BJ (cell line): ENCODE measurements at regions not wholly inside any gene's neighbourhood (a gene's known extent, or its start where the extent isn't known, plus 50 kb on each side); places are given as distances from the start of the nearest gene placed in this dataset.

Source experiments
- CTCF ChIA-PET: fragments of 350-600 bp; formaldehyde crosslinking; extraction: SDS; loops from one replicate; lab custom pipeline; 2021; ENCODE audit warnings: antibody characterized with exemption, inconsistent platforms; lab: Yijun Ruan, JAX
- POLR2A ChIA-PET: fragments of 300-600 bp; sonication (Branson Sonifier 250); formaldehyde crosslinking; extraction: SDS; loops from one replicate; lab custom pipeline; 2021; ENCODE audit warnings: antibody characterized with exemption; lab: Charles Lee
- DNase-seq: peaks from one replicate; pipeline ENCODE4 v3.0.0-alpha.2; 2011; ENCODE audit warnings: low read depth
- H3K27me3 ChIP-seq: 2 replicates; pipeline ENCODE4 v1.6.0; 2011; ENCODE audit warnings: low read length; ENCODE audit not compliant: control insufficient read depth, insufficient read depth
- H3K36me3 ChIP-seq: 2 replicates; pipeline ENCODE4 v1.5.1; 2011; ENCODE audit warnings: low read length; ENCODE audit not compliant: control insufficient read depth, insufficient read depth
- H3K4me3 ChIP-seq: 2 replicates; pipeline ENCODE4 v1.5.1; 2011; ENCODE audit warnings: low read depth, mild to moderate bottlenecking, control low read depth, low read length
- CTCF ChIP-seq: IDR thresholded peaks from 2 replicates; pipeline ENCODE4 v1.5.1; 2011; ENCODE audit warnings: low read depth, mild to moderate bottlenecking, control low read depth, inconsistent platforms, low read length, moderate library complexity; ENCODE audit not compliant: insufficient read depth

- ChIA-PET POLR2A (no interaction called here), CTCF (no interaction called here)
- H3K27me3 ChIP-seq, result no peaks in the 10 kb centered on the region
- TF ChIP-seq CTCF, result no peak
- no peak overlapping the region for H3K4me3 ChIP-seq
- DNase-seq, result no peak
- H3K36me3 ChIP-seq, result no peaks in the 10 kb centered on the region
Measured at GRCh38 chr4:170243662-170244288, 154.0 kb upstream of the AADAT start.

- no peak for DNase-seq
- Histone ChIP-seq H3K4me3 (no peak overlapping the region), H3K27me3 (no peaks in the 10 kb centered on the region), H3K36me3 (no peaks in the 10 kb centered on the region)
- POLR2A ChIA-PET, result no interaction called here
- TF ChIP-seq CTCF, result no peak
- CTCF ChIA-PET, result no interaction called here
Measured at GRCh38 chr4:170242471-170242870, 152.7 kb upstream of the AADAT start.

GRCh38 chr4:170234800-170235199 lies 145.0 kb upstream of the AADAT start:
- ChIA-PET CTCF (no interaction called here), POLR2A (no interaction called here)
- H3K36me3 ChIP-seq, result no peaks in the 10 kb centered on the region
- no peak for TF ChIP-seq CTCF
- DNase-seq, result no peak
- H3K4me3 ChIP-seq, result no peak overlapping the region
- no peaks in the 10 kb centered on the region for H3K27me3 ChIP-seq

GRCh38 chr4:170231377-170231776 lies 141.6 kb upstream of the AADAT start:
- TF ChIP-seq CTCF, result no peak
- ChIA-PET CTCF (no interaction called here), POLR2A (no interaction called here)
- Histone ChIP-seq H3K4me3 (no peak overlapping the region), H3K27me3 (no peaks in the 10 kb centered on the region), H3K36me3 (no peaks in the 10 kb centered on the region)
- DNase-seq, result no peak

GRCh38 chr4:170230242-170230641 lies 140.5 kb upstream of the AADAT start:
- ChIA-PET POLR2A (no interaction called here), CTCF (no interaction called here)
- no peak for DNase-seq
- Histone ChIP-seq H3K36me3 (no peaks in the 10 kb centered on the region), H3K4me3 (no peak overlapping the region), H3K27me3 (no peaks in the 10 kb centered on the region)
- no peak for TF ChIP-seq CTCF
